Loucy (cell line): ENCODE measurements at regions not wholly inside any gene's neighbourhood (a gene's known extent, or its start where the extent isn't known, plus 50 kb on each side); places are given as distances from the start of the nearest gene placed in this dataset.
"Not testable (repeated sequence)": the region's sequence is repeated elsewhere in the genome, so short reads cannot be mapped to it uniquely, and the experiment has no call there.

Experiments used
- H2AFZ ChIP-seq: fragments of 200-600 bp; sonication (generic); 2 replicates; pipeline ENCODE4 v1.6.0; 2016; ENCODE audit warnings: antibody characterized with exemption, mild to moderate bottlenecking, low read length, moderate library complexity
- H3F3A ChIP-seq: fragments of 200-600 bp; 2 replicates; pipeline ENCODE4 v1.6.0; 2016; ENCODE audit warnings: antibody characterized with exemption, low read depth, mild to moderate bottlenecking
- H3K27me3 ChIP-seq: fragments of 200-600 bp; sonication (generic); 2 replicates; pipeline ENCODE4 v1.6.1; 2014; ENCODE audit warnings: low read length, mild to moderate bottlenecking; ENCODE audit not compliant: insufficient read depth, poor library complexity, severe bottlenecking
- H3K36me3 ChIP-seq: fragments of 200-600 bp; sonication (generic); 2 replicates; pipeline ENCODE4 v1.6.1; 2016; ENCODE audit warnings: low read length; ENCODE audit not compliant: insufficient read depth
- H3K4me1 ChIP-seq: fragments of 200-600 bp; sonication (generic); 2 replicates; pipeline ENCODE4 v1.5.1; 2014; ENCODE audit warnings: low read length, mild to moderate bottlenecking; ENCODE audit not compliant: insufficient read depth, poor library complexity, severe bottlenecking
- H3K4me2 ChIP-seq: fragments of 200-600 bp; sonication (generic); 2 replicates; pipeline ENCODE4 v1.6.0; 2014; ENCODE audit warnings: antibody characterized with exemption, low read length, low read depth, mild to moderate bottlenecking; ENCODE audit not compliant: poor library complexity, severe bottlenecking
- H3K4me3 ChIP-seq: fragments of 200-600 bp; sonication (generic); 2 replicates; pipeline ENCODE4 v1.5.1; 2014; ENCODE audit warnings: low read length, mild to moderate bottlenecking, mixed read lengths; ENCODE audit not compliant: poor library complexity, severe bottlenecking
- H3K79me2 ChIP-seq: fragments of 200-600 bp; sonication (generic); 2 replicates; pipeline ENCODE4 v1.6.1; 2014; ENCODE audit warnings: low read length; ENCODE audit not compliant: insufficient read depth
- H3K9ac ChIP-seq: fragments of 200-600 bp; sonication (generic); 2 replicates; pipeline ENCODE4 v1.6.0; 2014; ENCODE audit warnings: mild to moderate bottlenecking, low read depth, low read length, moderate library complexity; ENCODE audit not compliant: poor library complexity, severe bottlenecking
- H3K9me2 ChIP-seq: fragments of 200-600 bp; sonication (generic); replicated peaks from 2 replicates; pipeline ENCODE4 v1.6.1; 2016; ENCODE audit warnings: low read depth, low read length, mixed read lengths
- H3K9me3 ChIP-seq: fragments of 200-600 bp; sonication (generic); 2 replicates; pipeline ENCODE4 v1.6.1; 2014; ENCODE audit warnings: mild to moderate bottlenecking, antibody characterized with exemption, low read length, low read depth; ENCODE audit not compliant: insufficient read depth
- H4K20me1 ChIP-seq: fragments of 200-600 bp; sonication (generic); 2 replicates; pipeline ENCODE4 v1.6.0; 2014; ENCODE audit warnings: antibody characterized with exemption, low read length, mild to moderate bottlenecking; ENCODE audit not compliant: insufficient read depth, poor library complexity, severe bottlenecking
- TF ChIP-seq, protein P1 (sequence below): fragments of 200-600 bp; sonication (generic); conservative IDR thresholded peaks from 2 replicates; pipeline ENCODE4 v1.5.1; 2014; ENCODE audit warnings: mild to moderate bottlenecking, antibody characterized with exemption, low read length

- H3K79me2 ChIP-seq, H3K9ac ChIP-seq, H3K4me3 ChIP-seq, H3K4me1 ChIP-seq, H3F3A ChIP-seq, H3K36me3 ChIP-seq, H2AFZ ChIP-seq, H4K20me1 ChIP-seq, H3K4me2 ChIP-seq, H3K27me3 ChIP-seq, H3K9me3 ChIP-seq, H3K9me2 ChIP-seq: not testable (repeated sequence)
Measured at GRCh38 chr7:97928844-97929243, 56.6 kb upstream of the ASNS start.

DNA sequence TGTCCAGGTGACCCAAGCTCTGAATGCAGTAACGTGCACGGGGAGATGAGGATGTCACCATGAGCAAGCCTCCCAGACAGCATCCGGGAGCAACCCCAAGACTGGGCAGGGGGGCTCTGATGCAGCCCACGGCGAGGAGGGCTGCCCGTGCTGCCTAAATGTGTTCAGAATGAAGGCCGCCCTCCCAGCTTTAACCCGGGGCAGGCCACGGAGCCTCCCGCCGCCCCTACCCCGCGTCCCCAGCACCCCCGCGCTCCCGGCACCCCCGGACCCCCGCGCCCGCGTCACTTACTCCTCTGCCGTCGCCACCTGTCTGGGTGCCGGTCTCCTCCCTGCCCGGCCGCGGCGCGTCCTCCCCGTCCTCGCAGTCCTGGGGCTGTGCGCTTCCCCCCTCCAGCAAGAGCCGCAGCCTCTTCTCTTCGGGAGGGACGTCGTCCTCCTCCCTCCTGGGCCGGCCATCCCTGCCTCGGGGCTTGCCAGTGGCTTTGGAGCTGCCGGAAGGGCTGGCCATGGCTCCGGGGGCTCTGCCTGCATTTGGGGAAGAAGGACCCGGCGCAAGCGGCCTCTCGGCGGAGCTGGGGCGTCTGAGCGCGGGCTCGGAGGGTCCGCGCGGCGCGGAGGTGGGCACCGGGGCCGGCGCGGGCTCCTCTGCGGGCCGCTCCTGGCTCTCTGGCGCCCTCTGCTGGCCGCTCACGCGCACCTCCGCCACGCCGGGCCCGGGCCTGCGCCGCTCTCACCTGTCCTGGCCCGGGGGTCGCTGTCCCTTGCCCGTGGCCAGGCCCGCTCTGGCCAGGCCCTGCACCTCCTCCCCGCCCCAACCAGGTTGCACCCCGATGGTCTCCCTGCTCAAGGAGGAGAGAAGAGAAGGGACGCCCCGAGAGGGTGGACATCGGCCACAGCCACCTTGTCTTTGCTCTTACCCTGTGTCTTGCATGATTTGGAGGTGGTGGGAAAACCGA, 55.9 kb upstream of the ASNS start:
- H3K79me2 ChIP-seq, H3K4me2 ChIP-seq, H2AFZ ChIP-seq, H3K9me2 ChIP-seq, H4K20me1 ChIP-seq, H3K9me3 ChIP-seq, H3K27me3 ChIP-seq, H3K4me1 ChIP-seq, H3K36me3 ChIP-seq, H3K4me3 ChIP-seq, H3K9ac ChIP-seq, H3F3A ChIP-seq: not testable (repeated sequence)
- TF ChIP-seq, protein P1, sequence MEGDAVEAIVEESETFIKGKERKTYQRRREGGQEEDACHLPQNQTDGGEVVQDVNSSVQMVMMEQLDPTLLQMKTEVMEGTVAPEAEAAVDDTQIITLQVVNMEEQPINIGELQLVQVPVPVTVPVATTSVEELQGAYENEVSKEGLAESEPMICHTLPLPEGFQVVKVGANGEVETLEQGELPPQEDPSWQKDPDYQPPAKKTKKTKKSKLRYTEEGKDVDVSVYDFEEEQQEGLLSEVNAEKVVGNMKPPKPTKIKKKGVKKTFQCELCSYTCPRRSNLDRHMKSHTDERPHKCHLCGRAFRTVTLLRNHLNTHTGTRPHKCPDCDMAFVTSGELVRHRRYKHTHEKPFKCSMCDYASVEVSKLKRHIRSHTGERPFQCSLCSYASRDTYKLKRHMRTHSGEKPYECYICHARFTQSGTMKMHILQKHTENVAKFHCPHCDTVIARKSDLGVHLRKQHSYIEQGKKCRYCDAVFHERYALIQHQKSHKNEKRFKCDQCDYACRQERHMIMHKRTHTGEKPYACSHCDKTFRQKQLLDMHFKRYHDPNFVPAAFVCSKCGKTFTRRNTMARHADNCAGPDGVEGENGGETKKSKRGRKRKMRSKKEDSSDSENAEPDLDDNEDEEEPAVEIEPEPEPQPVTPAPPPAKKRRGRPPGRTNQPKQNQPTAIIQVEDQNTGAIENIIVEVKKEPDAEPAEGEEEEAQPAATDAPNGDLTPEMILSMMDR = peak; percentile 47
